Ovary (tissue), 7 donors: ENCODE measurements at regions not wholly inside any gene's neighbourhood (a gene's known extent, or its start where the extent isn't known, plus 50 kb on each side); places are given as distances from the start of the nearest gene placed in this dataset.

Source experiments
- DNase-seq, 5 donors: peaks; one replicate each; pipeline ENCODE4 v3.0.0-alpha.2; 2019 to 2020
- H3K27ac ChIP-seq, 2 donors: fragments of 200-600 bp; one replicate each; pipeline versions ENCODE4 v1.5.1 to v1.8.0; 2019 to 2022
- H3K27me3 ChIP-seq: fragments of 200-600 bp; one replicate; pipeline ENCODE4 v1.8.0; 2022
- H3K36me3 ChIP-seq: fragments of 200-600 bp; sonication (generic); one replicate; pipeline ENCODE4 v1.5.1; 2019
- H3K4me1 ChIP-seq: one replicate; pipeline ENCODE4 v1.8.1; 2013; ENCODE audit warnings: mild to moderate bottlenecking, moderate library complexity; ENCODE audit not compliant: insufficient read depth
- H3K4me3 ChIP-seq: fragments of 200-600 bp; sonication (generic); one replicate; pipeline ENCODE4 v1.5.1; 2017
- H3K9me3 ChIP-seq, 2 donors: fragments of 200-600 bp in 1 of 2; sonication (generic) in 1 of 2; one replicate each; pipeline versions ENCODE4 v1.5.1 to v1.8.1; 2013 to 2019; ENCODE audit warnings: mild to moderate bottlenecking in 1 of 2, moderate library complexity in 1 of 2
- CTCF ChIP-seq, 3 donors: fragments of 450-650 bp in 2 of 3; fragments of 200-600 bp in 1 of 3; IDR thresholded peaks; one replicate each; pipeline versions ENCODE4 v1.5.1 to v1.8.0; 2016 to 2022; ENCODE audit warnings: antibody characterized with exemption in 3 of 3, mild to moderate bottlenecking in 1 of 3
- EP300 ChIP-seq: sonication (generic); formaldehyde crosslinking; IDR thresholded peaks from one replicate; pipeline ENCODE4 v1.6.1; 2017; ENCODE audit warnings: antibody characterized with exemption
- POLR2A ChIP-seq: fragments of 450-650 bp; IDR thresholded peaks from one replicate; pipeline ENCODE4 v1.6.1; 2017; ENCODE audit warnings: antibody characterized with exemption, mild to moderate bottlenecking, moderate library complexity
- WGBS, 3 donors: extraction: QIAGEN DNeasy Blood & Tissue Kit in 1 of 3; methylation state at CpG; one replicate each; pipeline versions ENCODE4 v1.1.5 to v1.1.7; 2013 to 2017; 5-methylcytosine and 5-hydroxymethylcytosine counted together
- intact Hi-C, 4 donors: fragments of 100-400 bp; cut with DNase I; formaldehyde crosslinking; loops; one replicate each; pipeline versions ENCODE4 v1.11.0 to v1.15.1; 2022 to 2023
- donor health status: DM: no; HTN: no; CAD: no; lungs with moderate emphysema.
- donor health status: DM: no; HTN: no; CAD: no.
- donor health status: Bipolar disorder and iron deficiency.
- donor health status: DM: no; HTN: no; CAD: no.
- donor health status: DM: yes; HTN: yes; CAD: no.

GRCh38 chr7:131880078-131880477 is 323.6 kb upstream of the PODXL start:
- TF ChIP-seq EP300 (no peak), POLR2A (no peak), CTCF (IDR thresholded peaks at IDR 0.05) (no peak)
- Histone ChIP-seq H3K9me3 (no peaks in the 10 kb centered on the region), H3K27me3 (no peaks in the 10 kb centered on the region), H3K4me1 (no peaks in the 10 kb centered on the region), H3K36me3 (no peaks in the 10 kb centered on the region), H3K4me3 (no peak overlapping the region), H3K27ac (no peak overlapping the region)
- intact Hi-C loops: no loop called here
- 71 to 92% (median 85%) methylated on average over 2 of the region's 2 CpGs for WGBS, 3 donors
- DNase-seq: no peak

GRCh38 chr7:131879424-131879823 is 323.0 kb upstream of the PODXL start:
- Histone ChIP-seq H3K4me1 (no peaks in the 10 kb centered on the region), H3K27ac (no peak overlapping the region), H3K27me3 (no peaks in the 10 kb centered on the region), H3K9me3 (no peaks in the 10 kb centered on the region), H3K36me3 (no peaks in the 10 kb centered on the region), H3K4me3 (no peak overlapping the region)
- intact Hi-C loops: no loop called here
- TF ChIP-seq POLR2A (no peak), EP300 (no peak), CTCF (IDR thresholded peaks at IDR 0.05) (no peak)
- DNase-seq: no peak
- WGBS, 3 donors: 75 to 93% (median 88%) methylated on average over 4 of the region's 4 CpGs

GRCh38 chr7:131878777-131879176 is 322.3 kb upstream of the PODXL start:
- no peak overlapping the region for H3K4me3 ChIP-seq
- TF ChIP-seq EP300: no peak
- no peak for TF ChIP-seq POLR2A
- TF ChIP-seq CTCF (IDR thresholded peaks at IDR 0.05): no peak
- DNase-seq: no peak
- no peak overlapping the region for H3K27ac ChIP-seq
- no peaks in the 10 kb centered on the region for H3K36me3 ChIP-seq
- intact Hi-C loops: no loop called here
- no peaks in the 10 kb centered on the region for H3K27me3 ChIP-seq
- 56 to 69% (median 59%) methylated on average over 2 of the region's 2 CpGs for WGBS, 3 donors
- H3K4me1 ChIP-seq: no peaks in the 10 kb centered on the region
- H3K9me3 ChIP-seq: no peaks in the 10 kb centered on the region

GRCh38 chr7:131873581-131873980 is 317.2 kb upstream of the PODXL start:
- Histone ChIP-seq H3K27me3 (no peaks in the 10 kb centered on the region), H3K9me3 (no peaks in the 10 kb centered on the region), H3K4me1 (no peaks in the 10 kb centered on the region), H3K36me3 (no peaks in the 10 kb centered on the region), H3K27ac (no peak overlapping the region), H3K4me3 (no peak overlapping the region)
- DNase-seq: no peak
- TF ChIP-seq EP300: no peak
- TF ChIP-seq POLR2A: no peak
- TF ChIP-seq CTCF (IDR thresholded peaks at IDR 0.05): no peak
- 54 to 63% (median 63%) methylated on average over 6 of the region's 6 CpGs for WGBS, 3 donors
- intact Hi-C loops: no loop called here

- H3K4me1 ChIP-seq: no peaks in the 10 kb centered on the region
- no peak for DNase-seq
- intact Hi-C loops: no loop called here
- no peaks in the 10 kb centered on the region for H3K27me3 ChIP-seq
- TF ChIP-seq CTCF (IDR thresholded peaks at IDR 0.05) (no peak), EP300 (no peak), POLR2A (no peak)
- H3K4me3 ChIP-seq: no peak overlapping the region
- no peak overlapping the region for H3K27ac ChIP-seq
- no peaks in the 10 kb centered on the region for H3K36me3 ChIP-seq
- WGBS, 3 donors: 46 to 76% (median 66%) methylated on average over 1 of the region's 1 CpG
- H3K9me3 ChIP-seq: no peaks in the 10 kb centered on the region
Observed at GRCh38 chr7:131869986-131870385, 313.6 kb upstream of the PODXL start.
